HEK293 (cell line): ENCODE measurements at regions not wholly inside any gene's neighbourhood (a gene's known extent, or its start where the extent isn't known, plus 50 kb on each side); places are given as distances from the start of the nearest gene placed in this dataset.

Experiments used
- CTCF ChIA-PET: fragments of 350-600 bp; formaldehyde crosslinking; extraction: SDS; loops from one replicate; lab custom pipeline; 2021; ENCODE audit warnings: antibody characterized with exemption; lab: Yijun Ruan, JAX
- POLR2A ChIA-PET: fragments of 300-600 bp; formaldehyde crosslinking; extraction: SDS; loops from one replicate; lab custom pipeline; 2020; ENCODE audit warnings: antibody characterized with exemption, inconsistent platforms; lab: Yijun Ruan, JAX
- H3K27ac ChIP-seq: fragments of 200-500 bp; sonication (Bioruptor generic); 2 replicates; pipeline ENCODE4 v1.5.1; 2014; ENCODE audit warnings: low read depth, low read length, control low read depth, inconsistent platforms; ENCODE audit errors: extremely low read depth
- H3K36me3 ChIP-seq, 2 experiments: fragments of 200-500 bp in 1 of 2; sonication (Bioruptor generic) in 1 of 2; 1 replicate in 1 of 2; 2 replicates in 1 of 2; pipeline ENCODE4 v1.5.1; 2014 to 2017; ENCODE audit warnings: inconsistent platforms in 2 of 2, low read length in 2 of 2; ENCODE audit not compliant: control insufficient read depth in 2 of 2, insufficient read depth in 1 of 2
- H3K4me1 ChIP-seq: fragments of 200-500 bp; sonication (Bioruptor generic); 2 replicates; pipeline ENCODE4 v1.5.1; 2014; ENCODE audit warnings: mild to moderate bottlenecking, low read length, inconsistent platforms; ENCODE audit not compliant: control insufficient read depth, insufficient read depth
- H3K4me3 ChIP-seq: 2 replicates; pipeline ENCODE4 v1.5.1; 2011; ENCODE audit warnings: low read depth, mild to moderate bottlenecking, control low read depth, low read length, moderate library complexity
- H3K9me3 ChIP-seq: fragments of 200-500 bp; sonication (Bioruptor generic); 2 replicates; pipeline ENCODE4 v1.5.1; 2014; ENCODE audit warnings: low read depth, low read length, inconsistent platforms; ENCODE audit not compliant: control insufficient read depth, insufficient read depth
- EGR2 ChIP-seq: fragments of 450-650 bp; formaldehyde crosslinking; IDR thresholded peaks from 2 replicates; pipeline ENCODE4 v1.5.1; 2016; ENCODE audit warnings: low read depth, missing biosample characterization, missing genetic modification characterization
- FEZF1 ChIP-seq: fragments of 450-650 bp; formaldehyde crosslinking; IDR thresholded peaks from 2 replicates; pipeline ENCODE4 v1.5.1; 2016; ENCODE audit warnings: missing biosample characterization, missing genetic modification characterization
- GLIS1 ChIP-seq: fragments of 450-650 bp; formaldehyde crosslinking; IDR thresholded peaks from 2 replicates; pipeline ENCODE4 v1.5.1; 2016; ENCODE audit warnings: missing biosample characterization, missing genetic modification characterization
- OSR2 ChIP-seq: fragments of 450-650 bp; formaldehyde crosslinking; IDR thresholded peaks from 2 replicates; pipeline ENCODE4 v1.5.1; 2016; ENCODE audit warnings: missing biosample characterization, missing genetic modification characterization
- PRDM2 ChIP-seq: fragments of 450-650 bp; formaldehyde crosslinking; IDR thresholded peaks from 2 replicates; pipeline ENCODE4 v1.5.1; 2016; ENCODE audit warnings: missing biosample characterization, missing genetic modification characterization, borderline replicate concordance
- PRDM4 ChIP-seq: fragments of 450-650 bp; formaldehyde crosslinking; IDR thresholded peaks from 2 replicates; pipeline ENCODE4 v1.5.1; 2017; ENCODE audit warnings: missing biosample characterization, missing genetic modification characterization
- TSHZ1 ChIP-seq: fragments of 450-650 bp; formaldehyde crosslinking; IDR thresholded peaks from 2 replicates; pipeline ENCODE4 v1.5.1; 2016; ENCODE audit warnings: missing biosample characterization, missing genetic modification characterization, borderline replicate concordance
- ZBTB1 ChIP-seq: fragments of 450-650 bp; formaldehyde crosslinking; IDR thresholded peaks from 2 replicates; pipeline ENCODE4 v1.5.1; 2016; ENCODE audit warnings: missing biosample characterization, missing genetic modification characterization
- ZBTB20 ChIP-seq: fragments of 450-650 bp; formaldehyde crosslinking; IDR thresholded peaks from 2 replicates; pipeline ENCODE4 v1.5.1; 2016; ENCODE audit warnings: missing biosample characterization, missing genetic modification characterization
- ZBTB7A ChIP-seq: fragments of 450-650 bp; formaldehyde crosslinking; IDR thresholded peaks from 2 replicates; pipeline ENCODE4 v1.5.1; 2016; ENCODE audit warnings: low read depth, missing biosample characterization, missing genetic modification characterization
- ZNF146 ChIP-seq: fragments of 450-650 bp; formaldehyde crosslinking; IDR thresholded peaks from 2 replicates; pipeline ENCODE4 v1.5.1; 2016; ENCODE audit warnings: missing biosample characterization, missing genetic modification characterization
- ZNF37A ChIP-seq: fragments of 450-650 bp; IDR thresholded peaks from 2 replicates; pipeline ENCODE4 v1.5.1; 2018; ENCODE audit warnings: missing biosample characterization, missing genetic modification characterization
- ZNF426 ChIP-seq: fragments of 450-650 bp; formaldehyde crosslinking; IDR thresholded peaks from 2 replicates; pipeline ENCODE4 v1.5.1; 2017; ENCODE audit warnings: missing biosample characterization, missing genetic modification characterization, mild to moderate bottlenecking, inconsistent platforms, moderate library complexity
- ZNF544 ChIP-seq: fragments of 450-650 bp; formaldehyde crosslinking; IDR thresholded peaks from 2 replicates; pipeline ENCODE4 v1.5.0; 2017; ENCODE audit warnings: missing biosample characterization, missing genetic modification characterization
- ZNF549 ChIP-seq: fragments of 450-650 bp; IDR thresholded peaks from 2 replicates; pipeline ENCODE4 v1.5.1; 2018; ENCODE audit warnings: missing biosample characterization, missing genetic modification characterization, mild to moderate bottlenecking, inconsistent platforms, moderate library complexity
- ZNF560 ChIP-seq: fragments of 450-650 bp; formaldehyde crosslinking; IDR thresholded peaks from 2 replicates; pipeline ENCODE4 v1.5.1; 2017; ENCODE audit warnings: missing biosample characterization, missing genetic modification characterization, borderline replicate concordance
- ZNF792 ChIP-seq: fragments of 450-650 bp; formaldehyde crosslinking; IDR thresholded peaks from 2 replicates; pipeline ENCODE4 v1.5.1; 2016; ENCODE audit warnings: missing biosample characterization, missing genetic modification characterization
- ZNF843 ChIP-seq: fragments of 450-650 bp; formaldehyde crosslinking; IDR thresholded peaks from 2 replicates; pipeline ENCODE4 v1.5.1; 2016; ENCODE audit warnings: missing biosample characterization, missing genetic modification characterization
- ZSCAN30 ChIP-seq: fragments of 450-650 bp; IDR thresholded peaks from 2 replicates; pipeline ENCODE4 v1.5.1; 2018; ENCODE audit warnings: missing biosample characterization, mild to moderate bottlenecking, missing genetic modification characterization, moderate library complexity
- TF ChIP-seq, protein P1 (sequence below): fragments of 450-650 bp; formaldehyde crosslinking; IDR thresholded peaks from 2 replicates; pipeline ENCODE4 v1.5.1; 2016; ENCODE audit warnings: missing biosample characterization, missing genetic modification characterization

GRCh38 chr4:127047930-127048329 is 584.8 kb upstream of the INTU start:
- Histone ChIP-seq H3K4me3 (no peak overlapping the region), H3K27ac (no peak overlapping the region), H3K9me3 (no peaks in the 10 kb centered on the region), H3K36me3 (no peaks in the 10 kb centered on the region), H3K4me1 (no peaks in the 10 kb centered on the region)
- POLR2A ChIA-PET = no interaction called here
- no peak for TF ChIP-seq ZNF426
- TF ChIP-seq ZBTB7A (tag by site-specific recombination) = no peak
- TF ChIP-seq ZNF146 (tag by site-specific recombination) = no peak
- TF ChIP-seq ZNF560 (tag by site-specific recombination) = no peak
- no peak for TF ChIP-seq ZBTB20
- TF ChIP-seq ZNF549 (tag by site-specific recombination) = no peak
- no peak for TF ChIP-seq PRDM2 (tag by site-specific recombination)
- no peak for TF ChIP-seq ZSCAN30 (tag by site-specific recombination)
- TF ChIP-seq EGR2 (tag by site-specific recombination) = no peak
- TF ChIP-seq, protein P1, sequence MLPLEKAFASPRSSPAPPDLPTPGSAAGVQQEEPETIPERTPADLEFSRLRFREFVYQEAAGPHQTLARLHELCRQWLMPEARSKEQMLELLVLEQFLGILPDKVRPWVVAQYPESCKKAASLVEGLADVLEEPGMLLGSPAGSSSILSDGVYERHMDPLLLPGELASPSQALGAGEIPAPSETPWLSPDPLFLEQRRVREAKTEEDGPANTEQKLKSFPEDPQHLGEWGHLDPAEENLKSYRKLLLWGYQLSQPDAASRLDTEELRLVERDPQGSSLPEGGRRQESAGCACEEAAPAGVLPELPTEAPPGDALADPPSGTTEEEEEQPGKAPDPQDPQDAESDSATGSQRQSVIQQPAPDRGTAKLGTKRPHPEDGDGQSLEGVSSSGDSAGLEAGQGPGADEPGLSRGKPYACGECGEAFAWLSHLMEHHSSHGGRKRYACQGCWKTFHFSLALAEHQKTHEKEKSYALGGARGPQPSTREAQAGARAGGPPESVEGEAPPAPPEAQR (tag by site-specific recombination) = no peak
- TF ChIP-seq OSR2 (tag by site-specific recombination) = no peak
- no peak for TF ChIP-seq ZNF37A (tag by site-specific recombination)
- no peak for TF ChIP-seq ZNF792
- TF ChIP-seq ZNF544 = no peak
- TF ChIP-seq ZBTB1 = no peak
- TF ChIP-seq, all 188 proteins: peak for 0
- CTCF ChIA-PET = no interaction called here

- ChIA-PET POLR2A (no interaction called here), CTCF (no interaction called here)
- Histone ChIP-seq H3K36me3 (no peaks in the 10 kb centered on the region), H3K4me3 (no peak overlapping the region), H3K4me1 (no peaks in the 10 kb centered on the region), H3K27ac (no peak overlapping the region), H3K9me3 (no peaks in the 10 kb centered on the region)
- TF ChIP-seq PRDM4 (tag by site-specific recombination) = no peak
- TF ChIP-seq ZNF843 (tag by site-specific recombination) = no peak
- no peak for TF ChIP-seq TSHZ1 (tag by site-specific recombination)
- no peak for TF ChIP-seq GLIS1 (tag by site-specific recombination)
- no peak for TF ChIP-seq ZNF37A (tag by site-specific recombination)
- no peak for TF ChIP-seq FEZF1 (tag by site-specific recombination)
Measured at GRCh38 chr4:127048376-127049044, 584.2 kb upstream of the INTU start.
